ENCODE measurements at regions not wholly inside any gene's neighbourhood (a gene's known extent, or its start where the extent isn't known, plus 50 kb on each side); places are given as distances from the start of the nearest gene placed in this dataset.

DNA sequence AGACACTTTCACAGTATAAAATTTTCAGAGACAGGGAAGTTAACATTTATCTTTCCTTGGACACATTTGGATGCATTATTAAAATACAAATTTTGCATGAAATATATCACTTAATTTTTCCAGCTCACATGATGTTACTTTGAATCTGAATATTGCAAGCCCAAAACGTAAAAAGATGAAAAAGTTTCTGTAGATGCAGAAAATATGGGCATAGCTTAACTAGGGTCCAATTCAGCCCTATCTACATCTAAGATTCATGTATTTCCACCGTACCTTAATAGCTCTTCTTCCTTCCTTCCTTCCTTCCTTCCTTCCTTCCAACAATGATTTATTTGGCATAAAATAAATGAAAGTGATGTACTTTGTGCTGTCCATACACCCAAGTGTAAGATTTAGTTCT, 1084.6 kb upstream of the TMEFF2 start:
- Histone ChIP-seq H3K27me3 (no peaks in the 10 kb centered on the region), H3K4me1 (ENCODE audit: insufficient read depth) (no peaks in the 10 kb centered on the region), H3K9me2 (replicated peaks; ENCODE audit: insufficient read depth) (no peaks in the 10 kb centered on the region), H3K27ac (no peak overlapping the region), H3K4me3 (no peak overlapping the region), H4K20me1 (ENCODE audit: insufficient read depth, poor library complexity, severe bottlenecking) (no peaks in the 10 kb centered on the region), H2AFZ (no peak overlapping the region), H3K4me2 (no peak overlapping the region), H3K36me3 (replicated peaks; ENCODE audit: insufficient read depth, low read depth) (no peaks in the 10 kb centered on the region), H3K9me3 (ENCODE audit: low read depth) (no peaks in the 10 kb centered on the region), H3K79me2 (no peaks in the 10 kb centered on the region)
- DNase-seq (ENCODE audit: low spot score): no peak
- WGBS (ENCODE audit: low lambda C conversion rate, missing lambda C conversion rate): 80% methylated on average over 2 of the region's 2 CpGs
- TF ChIP-seq, protein P1, sequence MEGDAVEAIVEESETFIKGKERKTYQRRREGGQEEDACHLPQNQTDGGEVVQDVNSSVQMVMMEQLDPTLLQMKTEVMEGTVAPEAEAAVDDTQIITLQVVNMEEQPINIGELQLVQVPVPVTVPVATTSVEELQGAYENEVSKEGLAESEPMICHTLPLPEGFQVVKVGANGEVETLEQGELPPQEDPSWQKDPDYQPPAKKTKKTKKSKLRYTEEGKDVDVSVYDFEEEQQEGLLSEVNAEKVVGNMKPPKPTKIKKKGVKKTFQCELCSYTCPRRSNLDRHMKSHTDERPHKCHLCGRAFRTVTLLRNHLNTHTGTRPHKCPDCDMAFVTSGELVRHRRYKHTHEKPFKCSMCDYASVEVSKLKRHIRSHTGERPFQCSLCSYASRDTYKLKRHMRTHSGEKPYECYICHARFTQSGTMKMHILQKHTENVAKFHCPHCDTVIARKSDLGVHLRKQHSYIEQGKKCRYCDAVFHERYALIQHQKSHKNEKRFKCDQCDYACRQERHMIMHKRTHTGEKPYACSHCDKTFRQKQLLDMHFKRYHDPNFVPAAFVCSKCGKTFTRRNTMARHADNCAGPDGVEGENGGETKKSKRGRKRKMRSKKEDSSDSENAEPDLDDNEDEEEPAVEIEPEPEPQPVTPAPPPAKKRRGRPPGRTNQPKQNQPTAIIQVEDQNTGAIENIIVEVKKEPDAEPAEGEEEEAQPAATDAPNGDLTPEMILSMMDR (IDR thresholded peaks at IDR 0.05; ENCODE audit: poor library complexity): no peak
- TF ChIP-seq EZH2phosphoT487 (IDR thresholded peaks at IDR 0.05; ENCODE audit: low read depth, severe bottlenecking, unreplicated experiment) (no peak), EZH2 (IDR thresholded peaks at IDR 0.05; ENCODE audit: borderline replicate concordance) (no peak)

DNA sequence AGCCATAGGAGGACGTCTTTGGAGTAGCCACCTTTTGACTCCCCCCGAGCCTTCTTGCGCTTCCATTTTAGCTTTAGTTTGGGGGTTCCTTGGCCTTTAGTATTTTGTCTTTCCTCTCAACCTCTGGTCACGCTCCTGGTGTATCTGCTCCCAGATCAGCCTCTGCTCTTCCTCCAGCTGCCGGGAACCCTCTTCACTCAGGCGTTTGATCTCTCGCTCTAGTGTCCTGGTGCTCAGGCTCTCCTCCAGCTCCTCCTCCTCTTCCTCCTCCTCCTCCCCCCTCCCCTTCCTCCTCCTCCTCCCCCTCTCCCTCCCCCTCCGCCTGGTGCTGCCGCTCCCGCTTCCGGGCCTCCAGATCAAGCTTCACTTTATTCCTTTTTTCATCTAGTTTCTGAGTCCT, 1082.3 kb upstream of the TMEFF2 start:
- WGBS (ENCODE audit: low lambda C conversion rate, missing lambda C conversion rate): 87% methylated on average over 5 of the region's 11 CpGs
- no peak overlapping the region for H3K27ac ChIP-seq
- no peaks in the 10 kb centered on the region for H3K9me3 ChIP-seq (ENCODE audit: low read depth)
- TF ChIP-seq EZH2 (IDR thresholded peaks at IDR 0.05; ENCODE audit: borderline replicate concordance): no peak
- TF ChIP-seq, protein P1 (IDR thresholded peaks at IDR 0.05; ENCODE audit: poor library complexity): no peak
- H3K27me3 ChIP-seq: no peaks in the 10 kb centered on the region
- H3K4me1 ChIP-seq (ENCODE audit: insufficient read depth): no peaks in the 10 kb centered on the region
- no peaks in the 10 kb centered on the region for H3K9me2 ChIP-seq (replicated peaks; ENCODE audit: insufficient read depth)
- no peak overlapping the region for H3K4me2 ChIP-seq
- H3K4me3 ChIP-seq: no peak overlapping the region
- no peaks in the 10 kb centered on the region for H4K20me1 ChIP-seq (ENCODE audit: insufficient read depth, poor library complexity, severe bottlenecking)
- no peak for DNase-seq (ENCODE audit: low spot score)
- H3K79me2 ChIP-seq: no peaks in the 10 kb centered on the region
- no peak overlapping the region for H2AFZ ChIP-seq
- H3K36me3 ChIP-seq (replicated peaks; ENCODE audit: insufficient read depth, low read depth): no peaks in the 10 kb centered on the region

DNA sequence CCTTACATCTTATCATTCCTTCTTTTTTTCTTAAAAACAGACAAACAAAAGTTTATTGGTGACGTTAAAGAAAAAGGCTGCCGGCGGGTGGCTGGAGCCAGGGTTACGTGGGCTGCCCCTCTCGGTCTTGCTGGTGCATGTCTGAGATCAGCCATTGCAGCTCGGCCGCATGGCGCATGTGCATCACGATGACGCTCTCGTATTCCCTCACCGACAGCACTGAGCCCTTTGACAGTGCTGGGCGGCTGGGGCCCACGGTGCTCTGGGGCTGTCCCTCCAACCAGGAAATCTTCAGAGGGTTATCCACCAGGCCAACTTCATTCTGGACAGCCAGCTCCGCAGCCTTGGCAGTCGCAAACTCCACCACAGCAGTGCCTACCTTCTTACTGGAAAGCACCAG, 1081.8 kb upstream of the TMEFF2 start:
- H2AFZ ChIP-seq: no peak overlapping the region
- no peaks in the 10 kb centered on the region for H3K79me2 ChIP-seq
- DNase-seq (ENCODE audit: low spot score): no peak
- no peaks in the 10 kb centered on the region for H3K36me3 ChIP-seq (replicated peaks; ENCODE audit: insufficient read depth, low read depth)
- no peaks in the 10 kb centered on the region for H3K9me3 ChIP-seq (ENCODE audit: low read depth)
- H3K27me3 ChIP-seq: no peaks in the 10 kb centered on the region
- no peaks in the 10 kb centered on the region for H4K20me1 ChIP-seq (ENCODE audit: insufficient read depth, poor library complexity, severe bottlenecking)
- H3K4me1 ChIP-seq (ENCODE audit: insufficient read depth): peaks cover 4% of the 10 kb centered on the region
- TF ChIP-seq, protein P1 (IDR thresholded peaks at IDR 0.05; ENCODE audit: poor library complexity): no peak
- TF ChIP-seq EZH2phosphoT487 (IDR thresholded peaks at IDR 0.05; ENCODE audit: low read depth, severe bottlenecking, unreplicated experiment) (no peak), EZH2 (IDR thresholded peaks at IDR 0.05; ENCODE audit: borderline replicate concordance) (no peak)
- no peak overlapping the region for H3K4me3 ChIP-seq
- no peaks in the 10 kb centered on the region for H3K9me2 ChIP-seq (replicated peaks; ENCODE audit: insufficient read depth)
- no peak overlapping the region for H3K4me2 ChIP-seq
- WGBS (ENCODE audit: low lambda C conversion rate, missing lambda C conversion rate): 99% methylated on average over 16 of the region's 16 CpGs
- no peak overlapping the region for H3K27ac ChIP-seq

DNA sequence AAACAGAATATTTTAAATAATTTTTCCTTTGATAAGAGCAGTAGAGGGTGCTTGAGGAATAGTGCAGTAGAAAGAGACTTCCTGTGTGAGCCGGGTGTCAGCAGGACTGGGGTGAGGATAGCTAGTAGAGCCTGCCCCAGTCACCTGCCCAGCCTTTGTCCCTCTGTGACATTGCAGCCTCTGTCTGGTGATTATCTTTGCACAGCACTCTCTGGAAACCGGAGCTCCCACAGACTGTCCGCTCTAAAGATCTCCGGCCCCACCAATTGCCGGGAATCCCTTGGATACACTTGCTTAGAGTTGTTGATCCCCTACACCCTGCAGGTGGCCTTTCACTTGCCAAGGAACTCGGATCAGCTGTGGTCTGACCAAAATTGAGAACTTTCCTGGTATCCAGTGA, 1081.3 kb upstream of the TMEFF2 start:
- Histone ChIP-seq H2AFZ (no peak overlapping the region), H3K4me1 (ENCODE audit: insufficient read depth) (peaks cover 4% of the 10 kb centered on the region), H3K36me3 (replicated peaks; ENCODE audit: insufficient read depth, low read depth) (no peaks in the 10 kb centered on the region)

More for the DNA sequence above, 1081.3 kb upstream of the TMEFF2 start:
- Histone ChIP-seq H3K9me2 (replicated peaks; ENCODE audit: insufficient read depth) (no peaks in the 10 kb centered on the region), H3K27me3 (no peaks in the 10 kb centered on the region), H3K27ac (no peak overlapping the region), H3K4me2 (no peak overlapping the region), H3K4me3 (no peak overlapping the region), H3K79me2 (no peaks in the 10 kb centered on the region), H4K20me1 (ENCODE audit: insufficient read depth, poor library complexity, severe bottlenecking) (no peaks in the 10 kb centered on the region), H3K9me3 (ENCODE audit: low read depth) (no peaks in the 10 kb centered on the region)
- TF ChIP-seq EZH2phosphoT487 (IDR thresholded peaks at IDR 0.05; ENCODE audit: low read depth, severe bottlenecking, unreplicated experiment) (no peak), EZH2 (IDR thresholded peaks at IDR 0.05; ENCODE audit: borderline replicate concordance) (no peak)
- TF ChIP-seq, protein P1 (IDR thresholded peaks at IDR 0.05; ENCODE audit: poor library complexity): no peak
- 93% methylated on average over 6 of the region's 6 CpGs for WGBS (ENCODE audit: low lambda C conversion rate, missing lambda C conversion rate)
- DNase-seq (ENCODE audit: low spot score): no peak

Measured in hepatocyte (in vitro differentiated cells).